GM12878 (cell line): ENCODE measurements at regions not wholly inside any gene's neighbourhood (a gene's known extent, or its start where the extent isn't known, plus 50 kb on each side); places are given as distances from the start of the nearest gene placed in this dataset.

Experiments
- CEBPB ChIP-seq, 2 experiments: fragments of 150-350 bp in 1 of 2; IDR thresholded peaks; 2 replicates each; pipeline ENCODE4 v1.6.1; 2012 to 2014; ENCODE audit warnings: low read depth in 2 of 2, low read length in 2 of 2, borderline replicate concordance in 1 of 2, inconsistent platforms in 1 of 2
- HDAC6 ChIP-seq: fragments of 200-600 bp; sonication (generic); IDR thresholded peaks from one replicate; pipeline ENCODE4 v1.8.0; 2017; ENCODE audit warnings: antibody characterized with exemption; ENCODE audit not compliant: unreplicated experiment
- JUND ChIP-seq: IDR thresholded peaks from 2 replicates; pipeline ENCODE4 v1.6.1; 2012; ENCODE audit warnings: low read depth, mild to moderate bottlenecking, low read length, improper control_type of control experiment, moderate library complexity
- NFXL1 ChIP-seq: fragments of 450-650 bp; IDR thresholded peaks from 2 replicates; pipeline ENCODE4 v1.6.1; 2017; ENCODE audit warnings: antibody characterized with exemption, mild to moderate bottlenecking, borderline replicate concordance
- NR2C2 ChIP-seq: IDR thresholded peaks from 2 replicates; pipeline ENCODE4 v1.6.1; 2011; ENCODE audit warnings: borderline replicate concordance, low read depth; ENCODE audit not compliant: control insufficient read depth, insufficient read length
- NRF1 ChIP-seq: conservative IDR thresholded peaks from 2 replicates; pipeline ENCODE4 v1.6.1; 2011; ENCODE audit warnings: mild to moderate bottlenecking, low read depth, low read length, improper control_type of control experiment
- POLR2A ChIP-seq: IDR thresholded peaks from 2 replicates; pipeline ENCODE4 v1.6.1; 2011; ENCODE audit warnings: low read depth, mild to moderate bottlenecking, low read length
- POLR2AphosphoS5 ChIP-seq: IDR thresholded peaks from 2 replicates; pipeline ENCODE4 v1.6.1; 2011; ENCODE audit warnings: mild to moderate bottlenecking, low read length, inconsistent platforms
- YY1 ChIP-seq: IDR thresholded peaks from 2 replicates; pipeline ENCODE4 v1.6.1; 2011; ENCODE audit warnings: low read depth, mild to moderate bottlenecking, low read length
- TF ChIP-seq, protein P1 (sequence below), 3 experiments: IDR thresholded peaks in 2 of 3; conservative IDR thresholded peaks in 1 of 3; 2 replicates each; pipeline ENCODE4 v1.5.1; 2011; ENCODE audit warnings: low read depth in 3 of 3, low read length in 3 of 3, mild to moderate bottlenecking in 3 of 3, control low read depth in 2 of 3, moderate library complexity in 2 of 3, inconsistent platforms in 1 of 3, mixed read lengths in 1 of 3; ENCODE audit not compliant: control insufficient read depth in 2 of 3, insufficient read depth in 1 of 3; ENCODE audit errors: extremely low read depth in 1 of 3
- TF ChIP-seq, protein P2 (sequence below): IDR thresholded peaks from 2 replicates; pipeline ENCODE4 v1.6.1; 2012; ENCODE audit warnings: improper control_type of control experiment, low read depth, low read length; ENCODE audit not compliant: insufficient replicate concordance
- TF ChIP-seq, protein P3 (sequence below): IDR thresholded peaks from 2 replicates; pipeline ENCODE4 v1.6.1; 2012; ENCODE audit warnings: low read depth, low read length, improper control_type of control experiment

DNA sequence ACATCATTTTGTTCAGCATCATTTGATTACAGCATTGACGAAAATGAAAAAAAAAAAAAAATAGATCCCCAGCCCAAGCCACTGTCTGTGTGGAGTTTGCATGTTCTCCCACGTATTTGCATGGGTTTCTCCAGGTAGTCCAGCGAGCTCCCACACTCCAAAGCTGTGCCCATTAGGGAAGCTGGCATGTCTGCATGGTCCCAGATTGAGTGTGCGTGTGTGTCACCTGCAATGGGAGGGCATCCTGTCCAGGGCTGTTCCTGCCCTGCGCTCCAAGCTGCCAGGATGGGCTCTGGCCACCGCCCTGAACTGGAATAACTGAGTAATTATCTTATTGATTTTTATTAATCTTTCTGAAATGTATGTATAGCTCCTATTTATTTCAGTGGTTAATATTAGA, 88.6 kb downstream of the KLF12 start:
- TF ChIP-seq POLR2AphosphoS5 (no peak), YY1 (no peak), NFXL1 (no peak), JUND (no peak), CEBPB (IDR thresholded peaks at IDR 0.05; ENCODE audit: borderline replicate concordance in 1 of 2, low read depth in 2 of 2, low read length in 2 of 2) (no peak), HDAC6 (no peak), NR2C2 (no peak), POLR2A (no peak), NRF1 (no peak)
- TF ChIP-seq, protein P1, sequence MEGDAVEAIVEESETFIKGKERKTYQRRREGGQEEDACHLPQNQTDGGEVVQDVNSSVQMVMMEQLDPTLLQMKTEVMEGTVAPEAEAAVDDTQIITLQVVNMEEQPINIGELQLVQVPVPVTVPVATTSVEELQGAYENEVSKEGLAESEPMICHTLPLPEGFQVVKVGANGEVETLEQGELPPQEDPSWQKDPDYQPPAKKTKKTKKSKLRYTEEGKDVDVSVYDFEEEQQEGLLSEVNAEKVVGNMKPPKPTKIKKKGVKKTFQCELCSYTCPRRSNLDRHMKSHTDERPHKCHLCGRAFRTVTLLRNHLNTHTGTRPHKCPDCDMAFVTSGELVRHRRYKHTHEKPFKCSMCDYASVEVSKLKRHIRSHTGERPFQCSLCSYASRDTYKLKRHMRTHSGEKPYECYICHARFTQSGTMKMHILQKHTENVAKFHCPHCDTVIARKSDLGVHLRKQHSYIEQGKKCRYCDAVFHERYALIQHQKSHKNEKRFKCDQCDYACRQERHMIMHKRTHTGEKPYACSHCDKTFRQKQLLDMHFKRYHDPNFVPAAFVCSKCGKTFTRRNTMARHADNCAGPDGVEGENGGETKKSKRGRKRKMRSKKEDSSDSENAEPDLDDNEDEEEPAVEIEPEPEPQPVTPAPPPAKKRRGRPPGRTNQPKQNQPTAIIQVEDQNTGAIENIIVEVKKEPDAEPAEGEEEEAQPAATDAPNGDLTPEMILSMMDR (IDR thresholded peaks at IDR 0.05 in 2 of 3, conservative IDR thresholded peaks at IDR 0.05 in 1 of 3; ENCODE audit: control insufficient read depth in 2 of 3, extremely low read depth in 1 of 3, insufficient read depth in 1 of 3, low read depth in 3 of 3, low read length in 3 of 3) = no peak
- TF ChIP-seq, protein P2, sequence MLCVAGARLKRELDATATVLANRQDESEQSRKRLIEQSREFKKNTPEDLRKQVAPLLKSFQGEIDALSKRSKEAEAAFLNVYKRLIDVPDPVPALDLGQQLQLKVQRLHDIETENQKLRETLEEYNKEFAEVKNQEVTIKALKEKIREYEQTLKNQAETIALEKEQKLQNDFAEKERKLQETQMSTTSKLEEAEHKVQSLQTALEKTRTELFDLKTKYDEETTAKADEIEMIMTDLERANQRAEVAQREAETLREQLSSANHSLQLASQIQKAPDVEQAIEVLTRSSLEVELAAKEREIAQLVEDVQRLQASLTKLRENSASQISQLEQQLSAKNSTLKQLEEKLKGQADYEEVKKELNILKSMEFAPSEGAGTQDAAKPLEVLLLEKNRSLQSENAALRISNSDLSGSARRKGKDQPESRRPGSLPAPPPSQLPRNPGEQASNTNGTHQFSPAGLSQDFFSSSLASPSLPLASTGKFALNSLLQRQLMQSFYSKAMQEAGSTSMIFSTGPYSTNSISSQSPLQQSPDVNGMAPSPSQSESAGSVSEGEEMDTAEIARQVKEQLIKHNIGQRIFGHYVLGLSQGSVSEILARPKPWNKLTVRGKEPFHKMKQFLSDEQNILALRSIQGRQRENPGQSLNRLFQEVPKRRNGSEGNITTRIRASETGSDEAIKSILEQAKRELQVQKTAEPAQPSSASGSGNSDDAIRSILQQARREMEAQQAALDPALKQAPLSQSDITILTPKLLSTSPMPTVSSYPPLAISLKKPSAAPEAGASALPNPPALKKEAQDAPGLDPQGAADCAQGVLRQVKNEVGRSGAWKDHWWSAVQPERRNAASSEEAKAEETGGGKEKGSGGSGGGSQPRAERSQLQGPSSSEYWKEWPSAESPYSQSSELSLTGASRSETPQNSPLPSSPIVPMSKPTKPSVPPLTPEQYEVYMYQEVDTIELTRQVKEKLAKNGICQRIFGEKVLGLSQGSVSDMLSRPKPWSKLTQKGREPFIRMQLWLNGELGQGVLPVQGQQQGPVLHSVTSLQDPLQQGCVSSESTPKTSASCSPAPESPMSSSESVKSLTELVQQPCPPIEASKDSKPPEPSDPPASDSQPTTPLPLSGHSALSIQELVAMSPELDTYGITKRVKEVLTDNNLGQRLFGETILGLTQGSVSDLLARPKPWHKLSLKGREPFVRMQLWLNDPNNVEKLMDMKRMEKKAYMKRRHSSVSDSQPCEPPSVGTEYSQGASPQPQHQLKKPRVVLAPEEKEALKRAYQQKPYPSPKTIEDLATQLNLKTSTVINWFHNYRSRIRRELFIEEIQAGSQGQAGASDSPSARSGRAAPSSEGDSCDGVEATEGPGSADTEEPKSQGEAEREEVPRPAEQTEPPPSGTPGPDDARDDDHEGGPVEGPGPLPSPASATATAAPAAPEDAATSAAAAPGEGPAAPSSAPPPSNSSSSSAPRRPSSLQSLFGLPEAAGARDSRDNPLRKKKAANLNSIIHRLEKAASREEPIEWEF = no peak
- TF ChIP-seq, protein P3, sequence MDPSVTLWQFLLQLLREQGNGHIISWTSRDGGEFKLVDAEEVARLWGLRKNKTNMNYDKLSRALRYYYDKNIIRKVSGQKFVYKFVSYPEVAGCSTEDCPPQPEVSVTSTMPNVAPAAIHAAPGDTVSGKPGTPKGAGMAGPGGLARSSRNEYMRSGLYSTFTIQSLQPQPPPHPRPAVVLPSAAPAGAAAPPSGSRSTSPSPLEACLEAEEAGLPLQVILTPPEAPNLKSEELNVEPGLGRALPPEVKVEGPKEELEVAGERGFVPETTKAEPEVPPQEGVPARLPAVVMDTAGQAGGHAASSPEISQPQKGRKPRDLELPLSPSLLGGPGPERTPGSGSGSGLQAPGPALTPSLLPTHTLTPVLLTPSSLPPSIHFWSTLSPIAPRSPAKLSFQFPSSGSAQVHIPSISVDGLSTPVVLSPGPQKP = no peak
